ENCODE measurements at regions not wholly inside any gene's neighbourhood (a gene's known extent, or its start where the extent isn't known, plus 50 kb on each side); places are given as distances from the start of the nearest gene placed in this dataset.

DNA sequence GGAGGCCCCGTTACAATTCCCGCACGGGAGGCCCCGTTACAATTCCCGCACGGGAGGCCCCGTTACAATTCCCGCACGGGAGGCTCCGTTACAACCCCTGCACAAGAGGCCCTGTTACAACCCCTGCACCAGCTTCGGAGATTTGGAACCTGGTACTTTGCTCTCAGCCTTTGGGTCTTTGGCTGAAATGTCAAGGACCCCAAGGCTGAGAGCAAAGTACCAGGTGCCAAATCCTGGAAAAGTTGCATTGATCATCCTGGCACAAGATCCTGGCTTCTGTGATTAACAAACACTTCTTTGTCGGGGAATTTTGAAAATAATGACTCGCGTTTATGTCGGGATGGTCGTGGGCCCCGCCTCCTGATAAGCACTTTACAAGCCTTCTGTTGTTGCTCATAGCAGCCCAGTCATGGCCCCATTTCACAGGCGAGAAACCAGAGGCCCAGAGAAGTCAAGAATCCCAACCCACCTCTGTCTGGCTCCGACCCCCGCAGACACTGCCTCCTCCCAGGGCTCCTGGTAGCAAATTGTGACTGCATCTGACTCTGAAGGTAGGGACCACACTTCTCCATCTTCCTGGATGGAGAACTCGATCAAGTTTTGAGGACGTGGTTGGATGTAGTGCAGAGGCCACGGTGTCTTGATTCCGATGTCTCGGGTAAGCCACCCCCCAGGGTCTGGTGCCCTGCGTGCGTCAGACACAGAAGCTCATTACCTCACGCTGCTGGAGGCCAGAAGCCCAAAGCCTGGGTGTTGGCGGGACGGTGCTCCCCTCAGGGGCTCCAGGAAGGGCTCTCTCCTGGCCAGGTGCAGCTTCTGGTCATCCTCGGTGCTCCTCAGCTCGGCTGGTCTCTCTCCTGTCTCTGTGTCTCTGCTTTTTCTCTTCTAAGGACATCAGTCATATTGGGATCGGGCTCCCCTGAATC is 60.3 kb downstream of the ADRA2C start (continued):
- no peak for TF ChIP-seq EP300 (IDR thresholded peaks at IDR 0.05; ENCODE audit: borderline replicate concordance in 1 of 2, control insufficient read depth in 1 of 2, low read depth in 2 of 2, low read length in 2 of 2)
- TF ChIP-seq ZBTB33 (IDR thresholded peaks at IDR 0.05): no peak

DNA sequence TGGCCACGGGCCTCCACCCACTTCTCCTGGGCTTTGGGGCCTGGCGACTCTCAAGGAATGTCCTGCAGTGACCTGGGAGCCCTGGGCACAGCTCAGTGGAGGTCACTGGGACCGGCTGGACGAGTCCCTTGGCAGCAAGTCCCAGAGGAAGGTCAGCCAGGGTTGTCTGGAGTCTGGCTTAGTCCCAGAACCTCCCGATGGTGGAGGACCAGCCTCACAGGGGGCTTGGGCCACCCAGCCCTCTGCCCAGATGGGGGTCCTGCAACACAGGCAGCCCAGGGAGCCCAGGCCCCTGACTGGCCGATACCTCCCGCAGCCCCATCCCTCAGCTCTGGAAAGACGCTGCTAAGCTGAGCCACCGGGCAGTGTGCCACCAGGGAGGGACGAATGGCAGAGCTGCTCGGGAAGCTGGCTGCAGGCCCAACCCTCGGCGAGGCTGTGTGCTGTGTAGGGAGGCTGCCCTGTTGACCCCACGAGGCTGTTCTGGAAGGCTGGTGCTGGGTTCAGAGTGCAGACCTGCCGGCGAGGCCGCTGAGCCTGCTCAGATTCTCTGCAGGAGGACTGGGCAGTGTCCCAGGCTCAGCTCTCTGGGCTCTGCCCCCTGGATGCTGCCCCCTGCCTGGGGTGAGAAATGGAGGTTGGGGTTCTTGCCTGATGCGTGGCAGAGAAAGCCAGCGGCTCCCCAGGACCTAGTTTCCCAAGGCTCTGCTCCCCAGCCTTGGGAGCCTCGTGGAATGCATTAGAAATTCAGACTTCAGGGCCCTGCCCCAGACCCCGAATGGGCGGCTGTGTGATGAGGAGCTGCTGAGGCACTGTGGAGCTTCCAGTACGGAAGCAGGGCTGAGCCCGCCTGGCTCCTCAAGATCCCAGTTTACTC is 61.7 kb downstream of the ADRA2C start:
- SMC1A ChIA-PET (ENCODE audit: uncharacterized antibody, unreplicated experiment): no interaction called here
- ATAC-seq (no peak), FAIRE-seq (no peak), DNase-seq (ENCODE audit: low read depth, low spot score) (no peak)
- Histone ChIP-seq H3K9ac (ENCODE audit: control insufficient read depth, insufficient read depth, low read length) (no peak overlapping the region), H4K20me1 (ENCODE audit: control insufficient read depth, insufficient read depth) (no peaks in the 10 kb centered on the region), H3K4me1 (ENCODE audit: control insufficient read depth, insufficient read depth, low read length) (no peaks in the 10 kb centered on the region), H3K79me2 (ENCODE audit: control insufficient read depth, insufficient read depth, low read length) (no peaks in the 10 kb centered on the region), H3K9me3 (replicated peaks; ENCODE audit: control insufficient read depth, insufficient read depth, low read length) (no peaks in the 10 kb centered on the region), H3K36me3 (ENCODE audit: control insufficient read depth in 2 of 2, insufficient read depth in 2 of 2, low read length in 1 of 2) (no peaks in the 10 kb centered on the region), H3K4me2 (ENCODE audit: control insufficient read depth, insufficient read depth) (no peak overlapping the region), H3K4me3 (no peak overlapping the region), H3K27me3 (replicated peaks in 1 of 2; ENCODE audit: control insufficient read depth in 2 of 2, insufficient read depth in 2 of 2, low read length in 1 of 2) (no peaks in the 10 kb centered on the region; a peak in 2 of 4 replicates), H3K27ac (ENCODE audit: control insufficient read depth, insufficient read depth) (no peak overlapping the region), H2AFZ (ENCODE audit: control insufficient read depth, low read depth, low read length) (no peak overlapping the region)
- RAD21 ChIA-PET (ENCODE audit: unreplicated experiment): no interaction called here
- POLR2A ChIA-PET: no interaction called here
- WGBS (ENCODE audit: insufficient coverage, insufficient replicate concordance, low lambda C conversion rate, missing lambda C conversion rate): 20% methylated on average over 22 of the region's 24 CpGs
- CTCF ChIA-PET: no interaction called here
- no TSS peak for BruUV-seq (replicated peaks)
- in situ Hi-C loops (cut with MboI): no loop called here
- intact Hi-C loops (cut with micrococcal nuclease; ENCODE audit: unreplicated experiment): no loop called here
- no peak for TF ChIP-seq CEBPZ (IDR thresholded peaks at IDR 0.05; ENCODE audit: low read depth, low read length)
- TF ChIP-seq ETV6 (conservative IDR thresholded peaks at IDR 0.05 in 1 of 2, IDR thresholded peaks at IDR 0.05 in 1 of 2; ENCODE audit: borderline replicate concordance in 1 of 2, low read depth in 1 of 2): no peak
- TF ChIP-seq, protein P1, sequence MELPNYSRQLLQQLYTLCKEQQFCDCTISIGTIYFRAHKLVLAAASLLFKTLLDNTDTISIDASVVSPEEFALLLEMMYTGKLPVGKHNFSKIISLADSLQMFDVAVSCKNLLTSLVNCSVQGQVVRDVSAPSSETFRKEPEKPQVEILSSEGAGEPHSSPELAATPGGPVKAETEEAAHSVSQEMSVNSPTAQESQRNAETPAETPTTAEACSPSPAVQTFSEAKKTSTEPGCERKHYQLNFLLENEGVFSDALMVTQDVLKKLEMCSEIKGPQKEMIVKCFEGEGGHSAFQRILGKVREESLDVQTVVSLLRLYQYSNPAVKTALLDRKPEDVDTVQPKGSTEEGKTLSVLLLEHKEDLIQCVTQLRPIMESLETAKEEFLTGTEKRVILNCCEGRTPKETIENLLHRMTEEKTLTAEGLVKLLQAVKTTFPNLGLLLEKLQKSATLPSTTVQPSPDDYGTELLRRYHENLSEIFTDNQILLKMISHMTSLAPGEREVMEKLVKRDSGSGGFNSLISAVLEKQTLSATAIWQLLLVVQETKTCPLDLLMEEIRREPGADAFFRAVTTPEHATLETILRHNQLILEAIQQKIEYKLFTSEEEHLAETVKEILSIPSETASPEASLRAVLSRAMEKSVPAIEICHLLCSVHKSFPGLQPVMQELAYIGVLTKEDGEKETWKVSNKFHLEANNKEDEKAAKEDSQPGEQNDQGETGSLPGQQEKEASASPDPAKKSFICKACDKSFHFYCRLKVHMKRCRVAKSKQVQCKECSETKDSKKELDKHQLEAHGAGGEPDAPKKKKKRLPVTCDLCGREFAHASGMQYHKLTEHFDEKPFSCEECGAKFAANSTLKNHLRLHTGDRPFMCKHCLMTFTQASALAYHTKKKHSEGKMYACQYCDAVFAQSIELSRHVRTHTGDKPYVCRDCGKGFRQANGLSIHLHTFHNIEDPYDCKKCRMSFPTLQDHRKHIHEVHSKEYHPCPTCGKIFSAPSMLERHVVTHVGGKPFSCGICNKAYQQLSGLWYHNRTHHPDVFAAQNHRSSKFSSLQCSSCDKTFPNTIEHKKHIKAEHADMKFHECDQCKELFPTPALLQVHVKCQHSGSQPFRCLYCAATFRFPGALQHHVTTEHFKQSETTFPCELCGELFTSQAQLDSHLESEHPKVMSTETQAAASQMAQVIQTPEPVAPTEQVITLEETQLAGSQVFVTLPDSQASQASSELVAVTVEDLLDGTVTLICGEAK (IDR thresholded peaks at IDR 0.05; ENCODE audit: borderline replicate concordance): no peak
- no peak for TF ChIP-seq MEF2B (IDR thresholded peaks at IDR 0.05; ENCODE audit: partially characterized antibody, poor library complexity, severe bottlenecking)

Data from GM12878 (cell line).